Activated naive CD8-positive, alpha-beta T cell treated with anti-CD3 and anti-CD28 coated beads, Interleukin-2, amount 10 ng/mL, durations not matched to agents 7 days and 5 days (primary cell): ENCODE measurements at regions not wholly inside any gene's neighbourhood (a gene's known extent, or its start where the extent isn't known, plus 50 kb on each side); places are given as distances from the start of the nearest gene placed in this dataset.

Experiments used
- ATAC-seq: fragments of 150-1000 bp; cut with Tn5 transposase; one replicate; pipeline ENCODE4 v1.10.0; 2021; ENCODE audit warnings: low read depth, moderate library complexity
- POLR2A ChIA-PET: fragments of 350-600 bp; sonication (Branson Sonifier 250); formaldehyde crosslinking; loops from one replicate; lab custom pipeline; 2021; ENCODE audit warnings: antibody characterized with exemption; lab: Charles Lee
- DNase-seq: peaks from one replicate; pipeline ENCODE4 v3.0.0; 2021
- H3K27ac Mint-ChIP-seq: one replicate; pipeline ENCODE4 v1.8.0; 2022; ENCODE audit warnings: mild to moderate bottlenecking, mixed read lengths
- H3K27me3 Mint-ChIP-seq: one replicate; pipeline ENCODE4 v1.8.0; 2022; ENCODE audit warnings: mild to moderate bottlenecking, moderate library complexity, mixed read lengths
- H3K36me3 Mint-ChIP-seq: one replicate; pipeline ENCODE4 v1.8.0; 2021; ENCODE audit warnings: mild to moderate bottlenecking, mixed read lengths
- H3K4me1 Mint-ChIP-seq: one replicate; pipeline ENCODE4 v1.8.0; 2021; ENCODE audit warnings: mixed read lengths
- H3K4me3 Mint-ChIP-seq: one replicate; pipeline ENCODE4 v1.8.0; 2022; ENCODE audit warnings: mild to moderate bottlenecking, moderate library complexity, mixed read lengths
- H3K9me3 Mint-ChIP-seq: one replicate; pipeline ENCODE4 v1.8.0; 2021; ENCODE audit warnings: mixed read lengths

- no peak overlapping the region for H3K27ac Mint-ChIP-seq
- H3K36me3 Mint-ChIP-seq = no peaks in the 10 kb centered on the region
- peaks cover 2% of the 10 kb centered on the region for H3K9me3 Mint-ChIP-seq
- DNase-seq = no peak
- POLR2A ChIA-PET = no interaction called here
- ATAC-seq = no peak
- no peak overlapping the region for H3K4me3 Mint-ChIP-seq
- peaks cover 8% of the 10 kb centered on the region for H3K4me1 Mint-ChIP-seq
- no peaks in the 10 kb centered on the region for H3K27me3 Mint-ChIP-seq
Observed at GRCh38 chr3:71977525-71977924, 192.6 kb upstream of the PROK2 start.

- DNase-seq = no peak
- Mint-ChIP-seq H3K9me3 (no peaks in the 10 kb centered on the region), H3K27ac (no peak overlapping the region), H3K4me3 (no peak overlapping the region), H3K27me3 (peaks cover 2% of the 10 kb centered on the region), H3K36me3 (no peaks in the 10 kb centered on the region), H3K4me1 (peaks cover 4% of the 10 kb centered on the region)
- ATAC-seq = no peak
- POLR2A ChIA-PET = no interaction called here
Observed at GRCh38 chr3:71975573-71975972, 190.6 kb upstream of the PROK2 start.

DNA sequence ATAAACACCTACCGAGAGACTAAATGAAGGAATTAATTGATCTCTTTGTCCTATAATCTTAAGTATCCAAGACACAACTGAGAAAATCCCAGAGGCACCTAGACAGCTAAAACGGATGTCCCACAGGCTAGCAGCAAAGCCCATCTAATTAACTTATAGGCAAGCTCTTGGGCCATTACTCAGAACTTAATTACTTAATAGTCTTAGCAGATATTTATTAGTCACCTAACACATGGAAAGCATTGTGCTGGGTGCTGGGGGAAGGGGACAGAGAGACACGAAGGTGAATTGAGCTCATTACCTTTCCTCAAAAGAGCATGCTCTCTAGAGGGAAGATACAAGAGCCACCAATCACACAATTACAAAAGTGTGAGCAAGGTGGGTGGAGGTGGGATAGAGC is 189.8 kb upstream of the PROK2 start:
- DNase-seq (no peak), ATAC-seq (no peak)
- Mint-ChIP-seq H3K27me3 (peaks cover 2% of the 10 kb centered on the region), H3K9me3 (no peaks in the 10 kb centered on the region), H3K4me3 (no peak overlapping the region), H3K27ac (no peak overlapping the region), H3K36me3 (no peaks in the 10 kb centered on the region), H3K4me1 (peaks cover 4% of the 10 kb centered on the region)
- POLR2A ChIA-PET = no interaction called here

GRCh38 chr3:71973274-71974030 is 188.5 kb upstream of the PROK2 start:
- Mint-ChIP-seq H3K27me3 (peaks cover 2% of the 10 kb centered on the region), H3K4me3 (no peak overlapping the region), H3K27ac (no peak overlapping the region), H3K9me3 (no peaks in the 10 kb centered on the region), H3K36me3 (no peaks in the 10 kb centered on the region), H3K4me1 (peaks cover 4% of the 10 kb centered on the region)
- DNase-seq (no peak), ATAC-seq (no peak)
- POLR2A ChIA-PET = no interaction called here

DNA sequence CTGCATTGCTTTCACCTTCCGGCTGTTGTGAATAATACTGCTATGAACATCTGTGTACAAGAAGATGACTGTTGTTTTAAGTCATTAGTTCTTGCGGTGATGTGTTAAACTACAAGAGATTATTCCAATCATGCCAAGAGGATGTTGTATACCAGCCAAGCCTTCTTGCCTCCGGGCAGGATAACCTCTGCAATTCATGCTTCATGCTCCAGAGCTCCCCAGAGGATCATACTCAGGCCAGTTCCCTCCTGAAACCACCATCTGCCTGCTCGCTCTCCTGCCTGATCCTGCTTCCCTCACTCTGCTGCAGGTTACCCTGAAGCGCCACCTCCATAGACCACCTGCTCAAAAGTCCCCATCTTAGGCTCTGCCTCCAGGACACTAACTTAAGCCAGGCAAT is 187.1 kb upstream of the PROK2 start:
- no peaks in the 10 kb centered on the region for H3K36me3 Mint-ChIP-seq
- DNase-seq (no peak), ATAC-seq (no peak)
- H3K4me1 Mint-ChIP-seq = no peaks in the 10 kb centered on the region
- H3K27me3 Mint-ChIP-seq = peaks cover 5% of the 10 kb centered on the region
- no peak overlapping the region for H3K27ac Mint-ChIP-seq
- H3K9me3 Mint-ChIP-seq = no peaks in the 10 kb centered on the region
- H3K4me3 Mint-ChIP-seq = no peak overlapping the region
- POLR2A ChIA-PET = no interaction called here

DNA sequence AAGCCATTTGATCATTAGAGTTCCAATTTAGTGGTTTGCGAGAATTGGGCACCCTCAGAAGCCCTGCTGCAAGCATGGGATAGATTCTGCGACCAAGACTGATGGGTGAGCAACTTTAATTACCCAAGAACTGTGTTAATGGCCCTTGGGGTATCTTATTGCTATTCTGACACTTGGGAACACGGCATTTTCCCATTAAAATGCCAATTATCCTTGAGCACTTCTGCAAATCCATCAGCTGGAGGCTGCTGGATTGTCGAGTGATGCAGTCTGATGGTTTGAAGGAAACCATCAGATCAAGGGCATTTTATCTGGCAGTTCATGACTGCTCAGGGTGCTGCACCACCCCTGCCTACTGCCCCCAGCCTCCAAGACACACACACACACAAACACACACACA is 183.6 kb upstream of the PROK2 start:
- DNase-seq = no peak
- no peaks in the 10 kb centered on the region for H3K36me3 Mint-ChIP-seq
- H3K9me3 Mint-ChIP-seq = no peaks in the 10 kb centered on the region
- peaks cover 18% of the 10 kb centered on the region for H3K27me3 Mint-ChIP-seq
- H3K27ac Mint-ChIP-seq = no peak overlapping the region
- no peaks in the 10 kb centered on the region for H3K4me1 Mint-ChIP-seq
- no peak overlapping the region for H3K4me3 Mint-ChIP-seq
- ATAC-seq = no peak
- POLR2A ChIA-PET = no interaction called here

GRCh38 chr3:71966185-71966584 is 181.2 kb upstream of the PROK2 start:
- POLR2A ChIA-PET = no interaction called here
- DNase-seq = no peak

DNA sequence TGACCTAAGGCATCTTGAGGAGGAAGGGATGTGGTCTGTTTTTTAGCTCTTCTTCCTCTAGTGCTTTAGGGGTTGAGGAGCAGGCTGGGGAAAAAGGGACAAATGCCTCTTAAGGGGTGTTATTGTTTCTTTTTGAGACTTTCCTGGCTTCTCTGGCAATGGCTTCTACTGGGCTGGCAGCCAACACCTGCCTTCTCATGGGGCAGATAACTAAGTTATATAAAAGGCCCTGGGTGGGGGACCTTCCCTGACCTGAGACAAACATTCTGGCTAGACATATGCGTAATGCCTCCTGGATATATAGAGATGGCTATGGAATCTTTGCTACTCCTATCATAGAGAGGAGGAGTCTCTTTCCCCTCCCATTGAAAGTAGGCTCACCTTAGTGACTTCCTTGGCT is 179.2 kb upstream of the PROK2 start:
- Mint-ChIP-seq H3K9me3 (no peaks in the 10 kb centered on the region), H3K36me3 (no peaks in the 10 kb centered on the region), H3K4me3 (no peak overlapping the region), H3K27ac (no peak overlapping the region), H3K4me1 (no peaks in the 10 kb centered on the region), H3K27me3 (peaks cover 35% of the 10 kb centered on the region)
- no peak for ATAC-seq
- DNase-seq = no peak
- POLR2A ChIA-PET = no interaction called here

More at GRCh38 chr3:71966185-71966584, 181.2 kb upstream of the PROK2 start:
- Mint-ChIP-seq H3K9me3 (no peaks in the 10 kb centered on the region), H3K4me1 (no peaks in the 10 kb centered on the region), H3K4me3 (no peak overlapping the region), H3K27ac (no peak overlapping the region), H3K27me3 (peaks cover 26% of the 10 kb centered on the region), H3K36me3 (no peaks in the 10 kb centered on the region)
- ATAC-seq = no peak

DNA sequence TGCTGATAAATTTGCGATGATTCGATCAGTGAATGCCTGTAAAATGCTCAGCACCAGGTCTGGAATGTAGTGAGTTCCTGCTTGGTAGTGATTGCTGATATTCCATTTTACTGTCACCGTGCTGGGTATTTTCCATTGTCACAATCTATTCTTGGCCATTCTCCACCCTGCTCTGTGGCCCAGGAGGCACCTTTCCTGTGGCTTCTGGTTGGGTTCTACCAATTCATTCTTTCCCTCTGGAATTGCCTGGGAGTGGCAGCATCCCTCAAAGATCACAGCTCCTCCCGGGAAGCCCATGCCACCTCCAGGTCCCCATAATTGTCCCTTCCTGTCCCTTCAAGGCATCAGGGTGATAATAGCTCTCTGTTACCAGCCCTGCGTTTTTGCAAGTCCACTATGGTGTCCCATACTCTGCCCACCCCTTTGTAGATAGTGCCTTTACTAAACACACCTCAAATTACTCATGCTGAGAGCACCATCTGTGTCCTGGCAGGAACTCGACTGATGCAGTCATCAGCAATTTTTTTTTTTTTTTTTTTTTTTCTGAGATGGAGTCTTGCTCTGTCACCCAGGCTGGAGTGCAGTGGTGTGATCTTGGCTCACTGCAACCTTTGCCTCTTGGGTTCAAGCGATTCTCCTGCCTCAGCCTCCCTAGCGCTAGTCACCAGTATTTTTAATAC is 177.8 kb upstream of the PROK2 start:
- H3K36me3 Mint-ChIP-seq = no peaks in the 10 kb centered on the region
- DNase-seq (no peak), ATAC-seq (no peak)
- no peaks in the 10 kb centered on the region for H3K9me3 Mint-ChIP-seq
- H3K27me3 Mint-ChIP-seq = peaks cover 32% of the 10 kb centered on the region
- POLR2A ChIA-PET = interaction anchor here (0.7 kb wide), 1 partner anchor 824 kb away, joined by 4 read pairs; no protein-coding TSS in a partner anchor
- no peak overlapping the region for H3K4me3 Mint-ChIP-seq
- H3K4me1 Mint-ChIP-seq = peaks cover 3% of the 10 kb centered on the region
- H3K27ac Mint-ChIP-seq = no peak overlapping the region

GRCh38 chr3:71961891-71962290 is 176.9 kb upstream of the PROK2 start:
- H3K4me1 Mint-ChIP-seq = peaks cover 3% of the 10 kb centered on the region
- peaks cover 30% of the 10 kb centered on the region for H3K27me3 Mint-ChIP-seq
- no peak for ATAC-seq
- H3K36me3 Mint-ChIP-seq = no peaks in the 10 kb centered on the region
- no peak overlapping the region for H3K4me3 Mint-ChIP-seq
- POLR2A ChIA-PET = no interaction called here
- no peaks in the 10 kb centered on the region for H3K9me3 Mint-ChIP-seq
- DNase-seq = no peak
- H3K27ac Mint-ChIP-seq = no peak overlapping the region

DNA sequence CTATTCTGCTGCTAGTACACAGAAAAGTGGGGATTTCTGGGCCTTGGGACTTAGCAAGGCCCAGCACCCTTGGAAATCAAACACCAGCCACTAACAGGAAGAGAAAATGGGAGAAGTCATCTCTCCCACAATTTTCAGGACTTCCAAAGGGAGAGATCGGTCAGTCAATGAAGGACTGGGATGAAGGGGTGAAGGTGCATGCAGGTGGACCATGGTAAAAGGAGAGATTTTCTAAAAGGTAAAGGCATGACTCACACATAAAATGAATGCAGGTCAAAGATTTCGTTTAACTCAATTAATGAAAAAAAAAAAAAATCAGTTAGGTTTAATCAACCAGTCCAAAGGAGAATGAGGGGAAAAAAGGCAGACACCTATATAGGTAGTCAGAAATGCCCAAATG is 176.4 kb upstream of the PROK2 start:
- POLR2A ChIA-PET = no interaction called here

GRCh38 chr3:71958533-71958932 is 173.6 kb upstream of the PROK2 start:
- POLR2A ChIA-PET = no interaction called here
- Mint-ChIP-seq H3K27ac (no peak overlapping the region), H3K27me3 (peaks cover 19% of the 10 kb centered on the region), H3K9me3 (no peaks in the 10 kb centered on the region), H3K4me3 (no peak overlapping the region), H3K4me1 (peaks cover 5% of the 10 kb centered on the region), H3K36me3 (no peaks in the 10 kb centered on the region)
- DNase-seq (no peak), ATAC-seq (no peak)

More for the DNA sequence above, 176.4 kb upstream of the PROK2 start:
- DNase-seq = no peak
- H3K4me3 Mint-ChIP-seq = no peak overlapping the region
- H3K9me3 Mint-ChIP-seq = no peaks in the 10 kb centered on the region
- no peaks in the 10 kb centered on the region for H3K36me3 Mint-ChIP-seq
- peaks cover 25% of the 10 kb centered on the region for H3K27me3 Mint-ChIP-seq
- no peak overlapping the region for H3K27ac Mint-ChIP-seq
- H3K4me1 Mint-ChIP-seq = peaks cover 3% of the 10 kb centered on the region
- ATAC-seq = no peak

DNA sequence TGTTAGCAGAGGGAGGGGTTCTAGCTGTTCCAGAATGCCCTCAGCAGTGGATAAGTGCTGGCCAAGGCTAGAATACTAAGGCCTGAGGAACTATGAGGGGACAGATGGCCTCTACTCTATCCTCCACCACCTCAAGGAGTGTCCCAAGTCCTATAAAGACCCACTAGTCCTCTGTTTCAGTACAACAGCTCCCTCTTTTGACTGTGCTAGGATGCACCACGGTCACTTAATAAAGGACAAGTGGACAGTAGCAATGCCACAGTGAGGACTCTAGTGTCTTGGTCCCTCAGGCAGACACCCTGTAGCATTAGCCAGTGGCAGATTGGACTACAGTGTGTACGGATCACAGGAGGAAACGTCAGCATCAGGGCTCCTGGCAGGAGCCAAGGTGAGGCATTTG is 171.8 kb upstream of the PROK2 start:
- H3K4me3 Mint-ChIP-seq = no peak overlapping the region
- no peak overlapping the region for H3K27ac Mint-ChIP-seq
- no peak for DNase-seq
- H3K4me1 Mint-ChIP-seq = peaks cover 6% of the 10 kb centered on the region
- POLR2A ChIA-PET = no interaction called here
- no peaks in the 10 kb centered on the region for H3K9me3 Mint-ChIP-seq
- ATAC-seq = no peak
- peaks cover 14% of the 10 kb centered on the region for H3K27me3 Mint-ChIP-seq
- H3K36me3 Mint-ChIP-seq = no peaks in the 10 kb centered on the region

DNA sequence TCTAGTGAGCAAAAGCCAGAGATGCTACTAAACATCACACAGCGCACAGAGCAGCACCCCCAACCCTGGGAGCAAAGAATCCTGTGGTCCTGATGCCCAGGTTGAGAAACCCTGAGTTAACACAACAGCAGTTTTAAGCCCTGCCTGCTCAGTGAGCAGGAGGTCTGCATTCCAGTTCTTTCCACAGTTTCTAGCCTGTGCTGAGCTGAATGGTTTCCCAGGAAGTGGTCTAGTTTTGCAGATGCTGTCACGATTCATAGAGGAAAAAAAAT is 171.1 kb upstream of the PROK2 start:
- H3K27me3 Mint-ChIP-seq = peaks cover 9% of the 10 kb centered on the region
- ATAC-seq = no peak
- POLR2A ChIA-PET = no interaction called here
- H3K4me3 Mint-ChIP-seq = no peak overlapping the region
- no peak overlapping the region for H3K27ac Mint-ChIP-seq
- no peaks in the 10 kb centered on the region for H3K36me3 Mint-ChIP-seq
- H3K9me3 Mint-ChIP-seq = no peaks in the 10 kb centered on the region
- H3K4me1 Mint-ChIP-seq = peaks cover 6% of the 10 kb centered on the region
- DNase-seq = no peak
